GM21360 (cell line): ENCODE measurements at regions not wholly inside any gene's neighbourhood (a gene's known extent, or its start where the extent isn't known, plus 50 kb on each side); places are given as distances from the start of the nearest gene placed in this dataset.

Experiments used
- ATAC-seq: cut with Tn5 transposase; IDR thresholded peaks from one replicate; pipeline ENCODE4 v1.9.1; 2021; ENCODE audit warnings: mild to moderate bottlenecking, moderate library complexity; ENCODE audit not compliant: unreplicated experiment

- ATAC-seq = no peak
These were observed 287.4 kb downstream of the UACA start for GRCh38 chr15:70475921-70476320.

GRCh38 chr15:70475407-70475781 is 288.0 kb downstream of the UACA start:
- ATAC-seq = no peak

- ATAC-seq = no peak
These were observed 288.6 kb downstream of the UACA start for GRCh38 chr15:70474471-70475406.

- no peak for ATAC-seq
These were observed 289.6 kb downstream of the UACA start for GRCh38 chr15:70473581-70474370.

- ATAC-seq = no peak
These were observed 291.8 kb downstream of the UACA start for GRCh38 chr15:70471517-70471916.

GRCh38 chr15:70470556-70471191 is 292.7 kb downstream of the UACA start:
- ATAC-seq = no peak

GRCh38 chr15:70469651-70470555 is 293.5 kb downstream of the UACA start:
- no peak for ATAC-seq

- no peak for ATAC-seq
These were observed 294.2 kb downstream of the UACA start for GRCh38 chr15:70469182-70469581.

- no peak for ATAC-seq
These were observed 296.3 kb downstream of the UACA start for GRCh38 chr15:70466895-70467529.

- ATAC-seq = no peak
These were observed 297.1 kb downstream of the UACA start for GRCh38 chr15:70466305-70466704.

- no peak for ATAC-seq
These were observed 297.5 kb downstream of the UACA start for GRCh38 chr15:70465812-70466211.

- ATAC-seq = no peak
These were observed 299.9 kb downstream of the UACA start for GRCh38 chr15:70463453-70463834.

GRCh38 chr15:70461992-70462391 is 301.4 kb downstream of the UACA start:
- ATAC-seq = no peak

GRCh38 chr15:70461017-70461416 is 302.3 kb downstream of the UACA start:
- ATAC-seq = no peak

GRCh38 chr15:70459312-70459711 is 304.0 kb downstream of the UACA start:
- ATAC-seq = no peak

- no peak for ATAC-seq
These were observed 309.6 kb downstream of the UACA start for GRCh38 chr15:70453766-70454165.

- ATAC-seq = no peak
These were observed 310.1 kb downstream of the UACA start for GRCh38 chr15:70453238-70453637.

- ATAC-seq = no peak
These were observed 311.3 kb downstream of the UACA start for GRCh38 chr15:70451821-70452653.

GRCh38 chr15:70450142-70450443 is 313.3 kb downstream of the UACA start:
- no peak for ATAC-seq
